Endothelial cell (in vitro differentiated cells): ENCODE measurements at regions not wholly inside any gene's neighbourhood (a gene's known extent, or its start where the extent isn't known, plus 50 kb on each side); places are given as distances from the start of the nearest gene placed in this dataset.

Experiments
- DNase-seq: peaks from one replicate; pipeline ENCODE4 v3.0.0; 2021; ENCODE audit warnings: low spot score
- H3K27ac Mint-ChIP-seq: one replicate; pipeline ENCODE4 v1.8.0; 2021; ENCODE audit warnings: mixed read lengths, inconsistent platforms; ENCODE audit not compliant: unreplicated experiment
- H3K27me3 Mint-ChIP-seq: one replicate; pipeline ENCODE4 v1.8.0; 2021; ENCODE audit warnings: mild to moderate bottlenecking, moderate library complexity, mixed read lengths, inconsistent platforms; ENCODE audit not compliant: unreplicated experiment
- H3K36me3 Mint-ChIP-seq: one replicate; pipeline ENCODE4 v1.8.0; 2021; ENCODE audit warnings: mild to moderate bottlenecking, low read depth, mixed read lengths, inconsistent platforms; ENCODE audit not compliant: unreplicated experiment
- H3K4me1 Mint-ChIP-seq: one replicate; pipeline ENCODE4 v1.8.0; 2021; ENCODE audit warnings: mild to moderate bottlenecking, mixed read lengths, inconsistent platforms; ENCODE audit not compliant: unreplicated experiment
- H3K4me3 Mint-ChIP-seq: one replicate; pipeline ENCODE4 v1.8.0; 2021; ENCODE audit warnings: mild to moderate bottlenecking, mixed read lengths, inconsistent platforms; ENCODE audit not compliant: unreplicated experiment
- H3K9me3 Mint-ChIP-seq: one replicate; pipeline ENCODE4 v1.8.0; 2021; ENCODE audit warnings: mixed read lengths, inconsistent platforms; ENCODE audit not compliant: unreplicated experiment
- CTCF ChIP-seq: fragments of 200-600 bp; sonication (generic); IDR thresholded peaks from one replicate; pipeline ENCODE4 v1.5.0; 2021; ENCODE audit warnings: antibody characterized with exemption; ENCODE audit not compliant: unreplicated experiment

- H3K4me1 Mint-ChIP-seq, result peaks cover 10% of the 10 kb centered on the region
- H3K27ac Mint-ChIP-seq, result no peak overlapping the region
- no peak for TF ChIP-seq CTCF
- no peaks in the 10 kb centered on the region for H3K36me3 Mint-ChIP-seq
- H3K27me3 Mint-ChIP-seq, result no peaks in the 10 kb centered on the region
- no peak for DNase-seq
- H3K9me3 Mint-ChIP-seq, result no peaks in the 10 kb centered on the region
- H3K4me3 Mint-ChIP-seq, result no peak overlapping the region
Measured at GRCh38 chr4:153034681-153035080, 98.6 kb downstream of the FHDC1 start.

GRCh38 chr4:153036931-153037482, 100.9 kb downstream of the FHDC1 start:
- Mint-ChIP-seq H3K36me3 (no peaks in the 10 kb centered on the region), H3K9me3 (no peaks in the 10 kb centered on the region), H3K27me3 (peaks cover 3% of the 10 kb centered on the region), H3K27ac (no peak overlapping the region), H3K4me1 (peaks cover 10% of the 10 kb centered on the region), H3K4me3 (no peak overlapping the region)
- no peak for DNase-seq
- no peak for TF ChIP-seq CTCF

- Mint-ChIP-seq H3K27me3 (peaks cover 3% of the 10 kb centered on the region), H3K9me3 (no peaks in the 10 kb centered on the region), H3K4me3 (no peak overlapping the region), H3K36me3 (no peaks in the 10 kb centered on the region), H3K4me1 (peaks cover 10% of the 10 kb centered on the region), H3K27ac (peak overlapping the region; percentile 73)
- DNase-seq, result no peak
- no peak for TF ChIP-seq CTCF
Measured at GRCh38 chr4:153038623-153039311, 102.6 kb downstream of the FHDC1 start.

GRCh38 chr4:153039542-153040185, 103.5 kb downstream of the FHDC1 start:
- no peak for DNase-seq
- no peaks in the 10 kb centered on the region for H3K36me3 Mint-ChIP-seq
- H3K4me1 Mint-ChIP-seq, result peaks cover 10% of the 10 kb centered on the region
- no peak overlapping the region for H3K27ac Mint-ChIP-seq
- H3K4me3 Mint-ChIP-seq, result no peak overlapping the region
- peaks cover 3% of the 10 kb centered on the region for H3K27me3 Mint-ChIP-seq
- TF ChIP-seq CTCF, result no peak
- H3K9me3 Mint-ChIP-seq, result no peaks in the 10 kb centered on the region

- H3K27ac Mint-ChIP-seq, result no peak overlapping the region
- no peak for TF ChIP-seq CTCF
- no peaks in the 10 kb centered on the region for H3K36me3 Mint-ChIP-seq
- peaks cover 13% of the 10 kb centered on the region for H3K4me1 Mint-ChIP-seq
- no peak for DNase-seq
- H3K27me3 Mint-ChIP-seq, result peaks cover 3% of the 10 kb centered on the region
- H3K9me3 Mint-ChIP-seq, result no peaks in the 10 kb centered on the region
- no peak overlapping the region for H3K4me3 Mint-ChIP-seq
Measured at GRCh38 chr4:153040677-153041076, 104.6 kb downstream of the FHDC1 start.
